Gastroesophageal sphincter (tissue), 2 donors: ENCODE measurements at regions not wholly inside any gene's neighbourhood (a gene's known extent, or its start where the extent isn't known, plus 50 kb on each side); places are given as distances from the start of the nearest gene placed in this dataset.

ENCODE experiments used
- EP300 ChIP-seq: sonication (generic); formaldehyde crosslinking; IDR thresholded peaks from one replicate; pipeline ENCODE4 v1.6.1; 2017; ENCODE audit warnings: antibody characterized with exemption, mild to moderate bottlenecking
- POLR2A ChIP-seq, 2 donors: fragments of 450-650 bp; IDR thresholded peaks; one replicate each; pipeline ENCODE4 v1.6.1; 2017; ENCODE audit warnings: antibody characterized with exemption in 2 of 2, mild to moderate bottlenecking in 2 of 2, moderate library complexity in 1 of 2

DNA sequence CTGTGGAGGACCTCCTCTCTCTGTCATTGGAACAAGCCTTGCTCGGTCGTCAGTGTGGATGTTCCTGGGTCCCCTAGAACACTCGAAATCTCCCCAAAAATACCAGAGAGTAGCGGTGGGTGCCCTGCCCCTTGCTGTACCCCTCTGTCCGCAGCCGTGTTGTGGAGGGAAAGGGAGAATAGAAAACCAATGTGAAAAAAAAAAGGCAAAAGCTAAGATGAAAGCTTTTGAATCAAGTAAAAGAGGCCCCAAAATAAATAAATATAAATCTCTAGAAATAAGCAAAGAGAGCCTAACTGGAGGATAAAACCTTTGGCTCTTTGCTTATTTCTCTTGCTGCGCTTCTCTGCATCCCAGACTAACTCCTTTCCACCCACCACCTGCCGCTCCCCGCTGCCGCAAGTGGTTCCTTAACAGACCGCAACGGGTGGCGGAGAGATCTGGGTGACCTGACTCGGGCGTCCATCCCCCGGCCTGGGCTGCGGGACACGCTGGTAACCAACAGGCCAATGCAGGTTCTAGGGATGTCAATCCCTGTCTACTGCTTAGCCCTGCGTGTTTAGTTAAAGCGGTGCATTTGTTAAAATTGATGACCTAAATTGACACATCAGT is 110.0 kb downstream of the GPX5 start:
- no peak for TF ChIP-seq POLR2A (IDR thresholded peaks at IDR 0.05)
- no peak for TF ChIP-seq EP300
